ENCODE measurements at regions not wholly inside any gene's neighbourhood (a gene's known extent, or its start where the extent isn't known, plus 50 kb on each side); places are given as distances from the start of the nearest gene placed in this dataset.

- TF ChIP-seq, protein P1, sequence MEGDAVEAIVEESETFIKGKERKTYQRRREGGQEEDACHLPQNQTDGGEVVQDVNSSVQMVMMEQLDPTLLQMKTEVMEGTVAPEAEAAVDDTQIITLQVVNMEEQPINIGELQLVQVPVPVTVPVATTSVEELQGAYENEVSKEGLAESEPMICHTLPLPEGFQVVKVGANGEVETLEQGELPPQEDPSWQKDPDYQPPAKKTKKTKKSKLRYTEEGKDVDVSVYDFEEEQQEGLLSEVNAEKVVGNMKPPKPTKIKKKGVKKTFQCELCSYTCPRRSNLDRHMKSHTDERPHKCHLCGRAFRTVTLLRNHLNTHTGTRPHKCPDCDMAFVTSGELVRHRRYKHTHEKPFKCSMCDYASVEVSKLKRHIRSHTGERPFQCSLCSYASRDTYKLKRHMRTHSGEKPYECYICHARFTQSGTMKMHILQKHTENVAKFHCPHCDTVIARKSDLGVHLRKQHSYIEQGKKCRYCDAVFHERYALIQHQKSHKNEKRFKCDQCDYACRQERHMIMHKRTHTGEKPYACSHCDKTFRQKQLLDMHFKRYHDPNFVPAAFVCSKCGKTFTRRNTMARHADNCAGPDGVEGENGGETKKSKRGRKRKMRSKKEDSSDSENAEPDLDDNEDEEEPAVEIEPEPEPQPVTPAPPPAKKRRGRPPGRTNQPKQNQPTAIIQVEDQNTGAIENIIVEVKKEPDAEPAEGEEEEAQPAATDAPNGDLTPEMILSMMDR (conservative IDR thresholded peaks at IDR 0.05; ENCODE audit: low read length), result no peak
- no peak for TF ChIP-seq EZH2phosphoT487 (IDR thresholded peaks at IDR 0.05; ENCODE audit: borderline replicate concordance)
Observed at GRCh38 chr12:33093534-33093933, 197.0 kb upstream of the PKP2 start.

All from Loucy (cell line).